ENCODE measurements at regions not wholly inside any gene's neighbourhood (a gene's known extent, or its start where the extent isn't known, plus 50 kb on each side); places are given as distances from the start of the nearest gene placed in this dataset.

- no peak overlapping the region for H4K8ac ChIP-seq (replicated peaks; ENCODE audit: insufficient read length, low read depth, low read length)
- no peaks in the 10 kb centered on the region for H3K79me2 ChIP-seq (ENCODE audit: insufficient read depth, low read length)
- no peak overlapping the region for H2AFZ ChIP-seq (ENCODE audit: low read length)
- Mint-ChIP-seq H3K4me1 (peaks cover 3 to 9% of the 10 kb centered on the region in 2 experiments; a peak in 3 of 4 replicates), H3K9me3 (peaks cover 3 to 35% of the 10 kb centered on the region in 2 experiments; a peak in 4 of 5 replicates), H3K4me3 (no peak overlapping the region), H3K27ac (no peak overlapping the region), H3K36me3 (ENCODE audit: insufficient read depth in 1 of 3, low read depth in 3 of 3) (no peaks in the 10 kb centered on the region; a peak in 1 of 7 replicates), H3K27me3 (ENCODE audit: low read depth) (no peaks in the 10 kb centered on the region)
- no peak overlapping the region for H2BK20ac ChIP-seq (ENCODE audit: low read depth, low read length, poor library complexity, severe bottlenecking)
- no peak for TF ChIP-seq CTCF (conservative IDR thresholded peaks at IDR 0.05)
- no peak overlapping the region for H3K14ac ChIP-seq (ENCODE audit: insufficient read depth, low read length)
- DNase-seq = no peak
- no peaks in the 10 kb centered on the region for H3K23me2 ChIP-seq (ENCODE audit: insufficient read length, low read depth, low read length, poor library complexity, severe bottlenecking)
- H3K4me1 ChIP-seq (ENCODE audit: insufficient read depth, low read length) = no peaks in the 10 kb centered on the region
- H3K4ac ChIP-seq (ENCODE audit: low read depth, low read length) = no peak overlapping the region
- H3K56ac ChIP-seq (ENCODE audit: insufficient read length, low read depth, low read length) = no peak overlapping the region
- no peak overlapping the region for H2AK5ac ChIP-seq (ENCODE audit: insufficient read length, low read length)
- no peak overlapping the region for H3K18ac ChIP-seq (ENCODE audit: insufficient read length, low read depth, low read length)
- no peak overlapping the region for H3T11ph ChIP-seq (ENCODE audit: low read length)
- H2BK15ac ChIP-seq (ENCODE audit: low read depth, low read length) = no peak overlapping the region
- no peak overlapping the region for H4K91ac ChIP-seq (ENCODE audit: insufficient read length, low read depth, low read length)
- H2BK5ac ChIP-seq (ENCODE audit: insufficient read length, low read length) = no peak overlapping the region
- no peak overlapping the region for H2BK12ac ChIP-seq (ENCODE audit: insufficient read length, low read depth, low read length)
- H3K79me1 ChIP-seq (ENCODE audit: insufficient read depth, low read depth, low read length, poor library complexity, severe bottlenecking) = no peaks in the 10 kb centered on the region
- no peak overlapping the region for H2BK120ac ChIP-seq (ENCODE audit: low read depth, low read length, poor library complexity, severe bottlenecking)
- no peak overlapping the region for H3K27ac ChIP-seq (ENCODE audit: insufficient read length, low read depth, low read length)
- H3K9ac ChIP-seq (ENCODE audit: extremely low read depth, insufficient read length, low read length) = no peak overlapping the region
- H4K20me1 ChIP-seq (ENCODE audit: control insufficient read depth, insufficient read depth, insufficient read length) = no peaks in the 10 kb centered on the region
- no peak overlapping the region for H4K5ac ChIP-seq (ENCODE audit: insufficient read length, low read depth, low read length)
- no CpG with 5 or more reads among the region's 3 CpGs for WGBS (ENCODE audit: extremely low coverage, insufficient read length, low lambda C conversion rate)
- no peaks in the 10 kb centered on the region for H3K27me3 ChIP-seq (ENCODE audit: insufficient read depth, low read length)
- H3K23ac ChIP-seq (ENCODE audit: insufficient read length, low read depth, low read length) = no peak overlapping the region
- no peaks in the 10 kb centered on the region for H3K9me3 ChIP-seq (ENCODE audit: control insufficient read depth, low read depth, low read length)
- no peak overlapping the region for H3K4me2 ChIP-seq (ENCODE audit: insufficient read depth, insufficient read length, low read length)
Observed at GRCh38 chrX:30161043-30161442, 54.3 kb upstream of the MAGEB2 start.
